Glomerular visceral epithelial cell (primary cell): ENCODE measurements at regions not wholly inside any gene's neighbourhood (a gene's known extent, or its start where the extent isn't known, plus 50 kb on each side); places are given as distances from the start of the nearest gene placed in this dataset.

Source experiments
- DNase-seq: peaks from one replicate; pipeline ENCODE4 v3.0.0-alpha.2; 2016; ENCODE audit errors: extremely low spot score

- no peak for DNase-seq
These were observed 307.4 kb upstream of the KLHL29 start for GRCh38 chr2:23077596-23077995.

DNA sequence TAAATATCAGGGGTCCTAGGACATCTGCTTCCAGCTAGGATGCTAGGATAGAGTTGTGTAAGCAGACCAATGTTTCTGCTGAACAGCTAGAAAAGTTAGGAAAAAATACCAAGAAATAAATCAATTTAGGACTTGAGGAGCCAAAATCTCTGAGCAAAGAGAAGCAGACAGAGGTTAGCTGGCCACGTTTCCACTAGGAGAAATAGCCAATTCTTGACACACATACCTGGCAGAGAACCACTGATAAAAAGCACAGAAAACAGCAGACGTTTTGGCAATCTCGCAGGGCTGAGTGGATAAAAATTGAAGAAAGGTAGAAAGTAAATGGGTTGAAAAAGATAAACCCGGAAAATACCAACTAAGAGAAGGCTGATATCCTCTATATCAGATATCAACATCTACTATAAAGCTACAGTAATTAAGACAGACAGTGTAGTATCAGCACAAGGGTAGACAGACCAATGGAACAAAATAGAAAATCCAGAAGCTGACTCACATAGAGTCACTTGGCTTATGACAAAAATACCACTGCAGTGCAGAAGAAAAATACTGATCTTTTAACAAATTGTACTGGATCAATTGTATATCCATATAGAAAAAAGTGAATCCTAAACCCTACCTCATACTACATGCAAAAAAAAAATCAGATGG is 306.1 kb upstream of the KLHL29 start:
- no peak for DNase-seq

DNA sequence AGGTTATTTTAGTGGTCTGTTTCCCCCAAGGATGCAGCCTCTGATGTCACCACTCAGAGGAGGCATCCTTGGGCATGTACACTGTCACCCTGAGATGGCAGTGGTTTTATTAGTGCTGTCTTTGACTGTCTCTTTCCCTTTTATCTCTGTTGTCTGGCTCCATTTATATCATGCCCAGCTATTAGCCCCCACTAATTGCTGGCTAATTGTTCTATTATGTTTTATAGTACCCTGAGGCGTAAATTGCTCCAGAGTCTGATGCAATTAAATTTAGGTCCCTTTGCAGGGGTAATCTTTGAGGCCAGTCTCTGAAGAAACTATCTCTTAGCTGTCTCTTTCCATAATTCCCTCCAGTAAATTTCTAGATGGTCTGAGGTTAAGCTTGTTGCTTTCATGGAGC is 301.0 kb upstream of the KLHL29 start:
- DNase-seq, result no peak

DNA sequence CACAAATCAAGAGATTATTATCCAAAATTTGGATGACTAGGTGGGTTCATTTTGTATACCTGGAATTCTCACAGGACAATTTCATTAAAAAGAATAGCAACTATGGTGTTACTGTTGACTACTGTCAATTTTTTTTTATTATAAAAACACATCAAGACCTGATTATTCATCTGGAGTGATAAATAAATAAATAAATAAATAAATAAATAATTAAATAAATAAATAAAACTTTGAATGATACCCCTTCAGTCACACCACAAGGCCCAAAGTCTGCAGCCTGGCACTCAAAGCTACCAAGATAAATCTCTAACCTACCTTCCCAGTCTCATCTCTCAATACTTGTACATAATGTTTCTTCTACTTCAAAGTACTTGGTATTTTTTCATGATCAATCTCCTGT is 294.0 kb upstream of the KLHL29 start:
- DNase-seq, result no peak

GRCh38 chr2:23091900-23092299 is 293.1 kb upstream of the KLHL29 start:
- DNase-seq, result no peak

- DNase-seq, result peak; percentile 7
These were observed 292.1 kb upstream of the KLHL29 start for GRCh38 chr2:23092831-23093230.

- DNase-seq, result no peak
These were observed 291.5 kb upstream of the KLHL29 start for GRCh38 chr2:23093513-23093912.

- no peak for DNase-seq
These were observed 287.9 kb upstream of the KLHL29 start for GRCh38 chr2:23096906-23097602.

DNA sequence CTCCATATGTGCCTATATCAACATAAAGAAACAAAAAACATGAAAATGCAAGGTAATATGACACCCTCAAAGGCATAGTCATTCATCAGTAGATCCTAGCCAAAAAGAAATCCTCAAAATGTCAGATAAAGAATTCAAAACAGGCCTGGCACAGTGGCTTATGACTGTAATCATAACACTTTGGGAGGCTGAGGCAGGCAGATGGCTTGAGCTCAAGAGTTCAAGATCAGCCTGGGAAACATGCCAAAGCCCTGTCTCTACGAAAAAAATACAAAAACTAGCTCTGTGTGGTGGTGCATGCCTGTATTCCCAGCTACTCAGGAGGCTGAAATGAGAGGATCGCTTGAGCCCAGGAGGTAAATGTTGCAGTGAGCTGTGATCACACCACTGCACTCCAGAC is 284.6 kb upstream of the KLHL29 start:
- DNase-seq, result no peak

DNA sequence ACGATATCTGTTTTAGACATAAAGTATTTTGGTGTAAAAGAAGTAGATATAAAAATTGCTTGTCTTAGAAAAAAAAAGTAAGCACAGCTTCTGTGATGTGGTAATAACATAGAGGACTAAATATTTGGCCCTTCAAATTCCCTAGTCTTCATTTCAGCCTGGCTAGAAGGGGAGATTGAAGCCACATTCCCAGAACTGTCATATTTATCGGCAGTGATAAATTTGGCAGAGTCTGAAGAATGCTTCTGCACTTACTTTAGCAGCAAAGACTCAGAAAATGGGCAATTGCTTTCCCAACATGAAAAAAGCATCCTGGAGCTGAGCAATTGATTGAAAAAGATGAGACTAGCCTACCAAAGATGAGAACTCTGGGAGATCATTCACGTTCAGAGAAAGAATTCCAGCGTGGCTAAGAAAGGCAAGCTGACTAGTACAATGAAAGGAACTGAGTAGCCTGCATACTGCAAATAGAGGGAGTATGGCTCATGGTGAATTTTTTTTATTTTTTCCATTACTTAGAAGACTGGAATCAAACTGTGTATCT is 278.7 kb upstream of the KLHL29 start:
- no peak for DNase-seq

- no peak for DNase-seq
These were observed 277.5 kb upstream of the KLHL29 start for GRCh38 chr2:23107327-23107941.

- no peak for DNase-seq
These were observed 273.7 kb upstream of the KLHL29 start for GRCh38 chr2:23111263-23111662.

- DNase-seq, result no peak
These were observed 272.5 kb upstream of the KLHL29 start for GRCh38 chr2:23112517-23112916.

DNA sequence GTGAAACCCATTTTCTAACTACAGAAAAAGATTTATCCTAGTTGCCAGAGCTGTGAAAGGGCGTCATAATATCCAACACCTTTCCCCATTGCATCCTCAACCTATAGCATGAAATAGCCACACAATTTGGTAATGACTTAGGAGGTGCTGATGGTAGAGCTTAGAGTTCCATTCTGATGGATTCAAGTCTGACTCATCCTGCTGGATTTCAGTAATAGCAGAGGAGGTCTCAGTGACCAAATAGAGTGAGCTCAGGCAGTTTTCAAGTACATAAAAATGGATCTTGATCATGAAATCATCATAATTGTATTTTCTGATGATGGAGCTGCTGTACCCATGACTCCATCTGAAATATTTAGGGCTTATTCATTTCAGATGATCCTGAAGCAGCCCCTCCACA is 270.7 kb upstream of the KLHL29 start:
- no peak for DNase-seq

- DNase-seq, result no peak
These were observed 266.7 kb upstream of the KLHL29 start for GRCh38 chr2:23118313-23118712.

DNA sequence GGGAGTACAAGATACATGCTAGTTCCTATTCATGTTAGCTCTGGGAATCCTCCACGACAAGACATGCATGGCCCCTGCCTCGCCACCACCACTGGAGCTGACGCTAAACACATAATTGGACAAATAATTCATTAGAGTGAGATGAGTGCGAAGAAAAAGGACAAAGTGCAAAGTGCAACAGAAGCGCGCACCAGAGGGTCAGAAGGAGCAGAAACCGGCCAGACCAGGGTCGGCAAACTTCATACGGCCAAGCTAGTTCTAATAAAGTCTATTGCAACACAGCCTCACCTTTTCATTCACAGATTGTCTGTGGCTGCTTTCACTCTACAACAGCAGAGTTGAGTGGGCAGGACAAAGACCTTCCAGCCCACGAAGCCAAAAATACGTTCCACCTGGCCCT is 266.1 kb upstream of the KLHL29 start:
- DNase-seq, result no peak

DNA sequence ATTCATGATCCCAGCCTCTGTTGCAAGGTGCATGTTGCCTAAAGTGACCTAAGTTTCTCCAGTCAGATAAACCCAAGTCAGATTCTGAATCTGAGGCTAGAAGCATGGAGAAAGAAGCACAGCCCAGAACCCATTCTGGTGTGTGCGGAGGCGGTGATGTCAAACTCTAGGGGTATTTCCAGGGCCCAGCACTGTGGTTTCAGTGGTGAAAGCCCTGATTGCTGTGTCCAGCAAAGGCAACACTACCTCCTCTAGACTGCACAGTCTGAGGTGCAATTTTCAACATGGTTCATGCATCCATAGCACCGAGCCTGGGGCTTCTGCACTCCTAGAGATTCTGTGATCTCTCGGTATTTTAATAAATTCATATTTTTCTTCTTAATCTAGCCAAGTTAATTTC is 264.8 kb upstream of the KLHL29 start:
- DNase-seq, result no peak

- DNase-seq, result peak; percentile 10
These were observed 262.9 kb upstream of the KLHL29 start for GRCh38 chr2:23121968-23122648.

DNA sequence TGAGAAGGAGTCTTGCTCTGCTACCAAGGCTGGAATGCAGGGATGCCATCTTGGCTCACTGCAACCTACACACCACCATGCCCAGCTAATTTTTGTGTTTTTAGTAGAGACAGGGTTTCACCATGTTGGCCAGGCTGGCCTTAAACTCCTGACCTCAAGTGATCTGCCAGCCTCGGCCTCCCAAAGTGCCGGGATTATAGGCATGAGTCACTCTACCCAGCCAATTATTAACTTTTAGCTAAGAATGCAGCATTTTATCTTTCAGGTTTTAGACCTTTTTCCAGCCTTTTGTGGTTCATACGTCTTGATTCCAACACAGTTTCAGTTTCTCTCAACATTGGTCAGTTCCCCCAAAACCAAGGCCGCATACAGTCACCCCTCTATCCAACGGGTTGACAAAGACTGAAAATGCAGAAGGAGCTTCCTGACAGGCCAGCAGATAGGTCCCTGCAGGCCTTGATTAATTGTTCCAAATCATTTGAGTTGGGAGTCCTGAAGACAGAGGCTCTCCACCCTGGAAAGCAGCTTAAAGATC is 262.2 kb upstream of the KLHL29 start:
- DNase-seq, result peak; percentile 62

- no peak for DNase-seq
These were observed 261.3 kb upstream of the KLHL29 start for GRCh38 chr2:23123686-23124085.

DNA sequence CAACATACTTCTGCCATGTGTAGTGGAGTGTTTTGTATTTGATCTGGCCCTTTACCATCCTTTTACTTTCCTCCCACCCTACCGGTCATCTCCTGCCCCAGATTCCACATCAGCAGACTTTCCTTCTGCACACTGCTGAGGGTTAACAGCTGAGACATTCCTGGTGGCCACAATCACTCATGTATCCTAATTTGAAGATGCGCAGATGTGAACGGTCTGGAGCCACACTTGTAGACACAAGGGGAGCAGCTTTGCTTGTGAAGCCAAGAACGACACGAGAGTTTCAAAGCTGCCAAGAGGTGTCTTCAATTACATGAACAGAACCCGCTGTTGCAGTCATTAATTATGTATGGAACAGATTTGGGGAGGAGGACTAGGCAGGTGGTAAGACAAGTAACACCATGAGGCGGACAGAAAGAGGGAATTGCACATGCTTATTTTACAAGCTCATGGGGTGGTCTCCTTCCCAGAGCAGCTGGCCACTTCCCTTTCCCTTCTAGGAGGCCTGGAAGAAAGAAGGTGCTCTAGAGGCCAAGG is 260.7 kb upstream of the KLHL29 start:
- peak; percentile 12 for DNase-seq

DNA sequence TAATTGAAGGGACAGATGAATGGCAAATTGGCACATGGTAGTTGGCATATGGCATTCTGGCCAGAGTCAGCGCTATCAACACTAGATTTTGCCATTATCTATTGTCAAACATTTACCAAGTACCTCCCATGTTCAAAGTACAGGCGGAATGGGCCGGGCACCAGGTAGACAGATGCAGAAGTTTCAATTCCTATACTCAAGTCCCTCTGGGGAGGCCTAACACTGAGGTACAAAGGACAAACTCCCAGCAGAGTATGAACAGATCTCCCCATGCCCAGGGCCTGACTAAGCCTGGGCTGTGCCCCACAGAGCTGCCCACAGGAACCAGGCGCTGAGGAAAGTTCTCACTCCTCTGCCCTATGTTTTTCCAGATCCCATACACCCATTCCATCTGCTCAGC is 257.5 kb upstream of the KLHL29 start:
- no peak for DNase-seq
